Embryonic facial prominence (tissue), 1 donor: ENCODE measurements at regions not wholly inside any gene's neighbourhood (a gene's known extent, or its start where the extent isn't known, plus 50 kb on each side); places are given as distances from the start of the nearest gene placed in this dataset.

Experiments used
- DNase-seq: peaks from one replicate; pipeline ENCODE4 v3.0.0-alpha.2; 2016; ENCODE audit errors: extremely low spot score

DNA sequence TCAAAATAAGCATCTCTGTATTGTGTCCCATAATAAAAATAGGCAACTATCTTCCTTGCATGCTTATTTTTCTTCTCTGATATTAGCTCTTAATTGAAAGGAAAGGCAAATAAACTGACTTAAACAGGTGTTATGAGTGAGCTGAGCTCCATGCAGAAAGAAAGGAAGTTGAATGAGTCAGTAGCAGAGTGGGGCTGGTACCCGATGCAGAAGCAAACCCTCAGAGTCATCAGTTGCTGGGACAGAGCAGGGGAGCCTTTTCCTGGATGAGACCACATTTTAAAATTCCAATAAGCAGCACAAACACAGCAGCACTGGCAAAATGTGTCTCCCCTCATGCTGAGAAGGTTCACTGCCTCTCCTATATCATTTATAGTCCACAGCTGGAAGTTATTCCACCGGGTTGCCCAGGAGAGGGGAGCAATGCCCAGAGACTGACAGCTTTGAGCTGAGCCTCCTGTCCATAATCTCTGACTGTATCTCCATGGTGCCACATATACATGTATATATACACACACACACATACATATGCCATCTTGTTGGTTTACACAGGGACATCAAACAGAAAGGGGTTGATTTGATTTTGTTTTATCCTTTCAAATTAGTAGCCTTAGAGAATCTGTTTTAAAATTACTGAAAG is 274.3 kb upstream of the PPARGC1A start:
- no peak for DNase-seq

DNA sequence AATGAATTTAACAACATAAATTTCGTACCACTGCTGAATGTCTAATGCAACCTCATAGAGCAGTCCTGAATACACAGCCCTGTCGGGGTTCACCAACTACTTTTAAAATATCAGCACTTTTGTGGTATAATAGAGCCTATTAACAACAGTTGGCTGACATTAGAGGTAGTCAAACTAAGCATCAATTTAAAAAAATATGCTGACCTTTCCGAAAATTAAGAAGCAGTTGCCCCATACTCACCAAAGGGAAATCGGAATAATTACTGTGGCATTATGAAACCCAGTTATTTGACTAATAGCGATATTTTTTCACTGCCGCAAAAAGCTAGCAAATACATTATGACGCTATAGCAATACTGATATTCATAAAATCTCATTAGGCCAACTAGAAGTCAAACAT is 273.5 kb upstream of the PPARGC1A start:
- no peak for DNase-seq

DNA sequence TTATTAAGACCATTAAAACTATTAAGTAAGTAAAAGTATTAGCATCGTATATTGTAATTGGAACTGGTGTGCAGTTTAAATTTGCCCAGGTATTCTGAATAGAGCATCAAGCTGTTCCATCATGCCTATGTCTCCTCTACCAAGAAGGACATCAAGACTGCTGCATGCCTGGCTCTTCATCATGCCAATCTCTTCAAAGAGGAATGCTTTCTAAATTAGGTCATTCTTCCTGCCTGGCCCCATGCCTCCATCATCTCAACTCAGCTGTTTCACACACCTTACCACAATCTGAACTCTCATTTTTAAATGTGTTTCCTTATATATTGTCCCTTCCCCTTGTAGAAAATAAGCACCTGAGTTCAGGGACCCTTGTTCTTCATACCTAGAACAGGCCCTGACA is 270.5 kb upstream of the PPARGC1A start:
- no peak for DNase-seq

DNA sequence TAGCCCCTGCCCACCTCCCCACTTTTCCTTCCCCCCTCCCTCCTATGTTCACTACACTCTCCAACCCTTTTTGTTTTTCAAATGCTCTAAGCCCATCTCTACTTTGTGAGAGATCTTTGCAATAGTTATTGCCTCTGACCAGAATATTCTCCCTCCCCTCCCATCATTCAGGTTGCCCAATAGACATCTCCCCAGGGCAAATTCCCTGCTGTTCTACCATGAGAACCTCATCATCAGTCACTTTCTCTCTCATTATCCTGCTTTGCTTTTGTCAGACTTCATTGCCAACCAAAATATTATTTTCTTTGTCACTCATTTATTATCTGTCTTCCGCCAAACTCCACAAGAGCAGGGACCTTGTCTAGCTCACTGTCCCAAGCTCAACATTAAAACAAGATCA is 268.2 kb upstream of the PPARGC1A start:
- DNase-seq: no peak

DNA sequence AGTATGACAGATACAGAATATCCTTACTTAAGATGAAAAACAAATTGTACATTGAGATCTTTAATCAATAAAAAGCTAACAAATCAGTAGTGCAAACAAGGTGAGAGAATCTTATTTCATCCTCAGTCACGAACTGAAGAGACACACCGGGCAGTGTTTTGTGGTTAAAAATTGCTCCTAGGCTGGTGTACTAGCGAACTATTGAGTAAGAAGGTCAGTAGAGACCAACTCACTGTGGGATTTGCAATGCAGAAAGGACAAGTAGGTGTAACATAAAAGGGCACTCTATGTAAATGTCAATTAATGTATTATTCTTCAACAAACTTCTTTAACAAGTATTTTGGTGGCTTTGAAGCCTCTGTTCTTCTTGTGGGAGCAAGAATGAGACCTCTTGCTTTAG is 260.2 kb upstream of the PPARGC1A start:
- no peak for DNase-seq

DNA sequence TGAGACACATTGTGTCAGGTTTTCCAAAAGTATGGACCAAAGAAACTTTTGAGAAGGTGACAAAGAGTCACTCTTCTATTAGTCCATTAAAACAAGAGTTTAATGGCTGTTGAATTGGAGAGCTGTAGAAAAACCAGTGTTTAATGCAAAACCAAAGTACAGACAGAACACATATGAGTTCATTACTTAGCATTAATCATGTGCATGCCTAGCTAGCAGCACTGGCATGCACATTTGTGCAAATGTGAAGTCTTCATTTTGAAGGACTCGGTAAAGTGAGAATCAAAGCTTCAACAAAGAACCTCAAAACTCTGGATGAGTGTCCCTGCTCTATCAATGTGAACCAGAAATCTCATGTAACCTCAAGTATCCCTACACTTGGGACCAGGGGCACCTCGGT is 256.3 kb upstream of the PPARGC1A start:
- no peak for DNase-seq

DNA sequence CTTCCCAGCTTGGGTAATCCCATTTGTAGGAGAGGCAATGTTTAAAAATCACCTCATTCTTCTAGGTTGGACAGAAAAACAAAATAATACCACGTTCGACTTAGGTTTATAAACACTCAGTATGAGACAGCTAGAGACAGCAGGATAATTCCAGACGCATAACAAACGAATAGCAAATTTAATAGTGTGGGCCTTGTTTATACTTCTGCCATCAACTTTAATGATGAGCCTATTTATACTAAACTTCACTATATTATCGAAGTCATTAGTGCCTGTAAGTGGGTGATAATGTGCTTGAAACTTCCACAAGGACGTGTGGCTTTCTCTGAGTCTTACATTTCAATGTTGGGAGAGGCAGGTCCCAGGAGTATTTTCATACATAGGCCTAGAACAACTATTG is 255.7 kb upstream of the PPARGC1A start:
- no peak for DNase-seq

DNA sequence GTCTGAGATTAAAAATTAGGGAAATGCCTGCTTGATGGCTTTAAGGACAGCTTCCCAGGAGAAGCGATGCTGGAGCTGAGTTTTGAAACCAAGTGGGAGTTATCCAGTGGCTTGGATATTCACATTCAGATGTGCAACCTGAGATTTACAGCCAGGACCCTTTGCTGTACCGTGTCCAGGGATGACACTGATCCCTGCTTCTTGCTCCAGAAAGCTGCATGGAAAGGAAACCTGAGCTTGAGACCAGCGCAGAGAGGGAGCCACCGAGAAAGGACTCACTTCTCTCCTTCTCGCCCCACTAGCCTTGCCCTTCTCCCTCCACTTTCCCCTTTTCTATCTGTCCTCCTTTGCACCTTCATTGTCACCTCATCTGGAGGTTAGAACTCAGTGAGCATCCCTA is 254.5 kb upstream of the PPARGC1A start:
- DNase-seq: no peak

DNA sequence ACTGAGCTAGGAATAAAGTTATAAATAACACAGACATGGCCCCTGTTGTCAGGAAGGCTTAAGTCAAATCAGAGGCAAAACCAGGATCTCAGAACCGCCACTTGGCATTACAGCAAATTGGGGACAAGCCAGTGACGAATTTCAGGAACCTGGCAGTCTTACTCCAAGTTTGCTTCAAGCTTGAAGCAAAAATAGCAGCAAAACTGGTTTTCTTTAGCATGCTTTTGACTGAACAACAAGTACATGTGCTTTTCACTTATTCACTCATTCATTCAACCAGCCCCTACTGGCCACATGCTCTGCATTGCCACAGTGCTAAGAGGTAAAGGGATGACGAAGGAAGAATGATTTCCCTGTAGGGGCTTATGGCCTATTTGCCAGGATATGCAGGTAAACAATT is 253.9 kb upstream of the PPARGC1A start:
- DNase-seq: no peak

DNA sequence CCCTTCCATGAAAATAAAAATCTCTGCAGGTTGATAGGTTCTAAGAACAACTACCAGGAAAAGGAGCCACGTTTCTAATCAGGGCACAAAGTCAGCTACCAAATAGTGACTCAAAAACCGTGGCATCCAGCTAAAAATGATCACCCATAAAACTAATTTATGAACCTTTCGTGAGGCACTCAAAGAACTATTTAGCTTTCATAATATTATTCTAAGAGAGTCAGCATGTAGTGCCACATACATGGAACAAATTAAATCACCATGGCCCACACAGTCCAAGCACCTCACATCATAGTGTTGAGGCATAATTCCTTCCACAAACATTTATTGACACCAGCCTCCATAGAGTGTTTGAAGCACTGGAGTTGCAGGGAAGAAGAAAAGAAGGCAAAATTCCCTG is 252.0 kb upstream of the PPARGC1A start:
- DNase-seq: no peak

DNA sequence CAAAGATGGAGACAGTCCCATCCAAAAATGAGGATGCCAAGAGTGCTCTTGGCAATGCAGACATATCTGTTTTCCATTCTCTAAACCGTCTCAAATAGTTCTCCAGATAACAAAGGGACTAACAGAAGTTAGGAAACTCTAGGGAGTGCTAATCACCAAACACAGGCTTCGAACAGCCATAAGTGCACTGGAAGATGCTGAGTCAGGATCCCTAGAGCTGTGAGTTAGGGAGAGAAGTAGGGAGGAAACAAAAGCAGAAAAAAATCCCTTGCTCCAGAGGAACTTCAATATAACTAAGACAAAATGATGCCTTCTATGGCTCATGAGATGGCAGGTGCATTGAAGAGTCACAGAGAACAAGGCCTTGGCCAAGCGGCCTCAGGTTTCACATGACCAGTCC is 251.0 kb upstream of the PPARGC1A start:
- DNase-seq: no peak

DNA sequence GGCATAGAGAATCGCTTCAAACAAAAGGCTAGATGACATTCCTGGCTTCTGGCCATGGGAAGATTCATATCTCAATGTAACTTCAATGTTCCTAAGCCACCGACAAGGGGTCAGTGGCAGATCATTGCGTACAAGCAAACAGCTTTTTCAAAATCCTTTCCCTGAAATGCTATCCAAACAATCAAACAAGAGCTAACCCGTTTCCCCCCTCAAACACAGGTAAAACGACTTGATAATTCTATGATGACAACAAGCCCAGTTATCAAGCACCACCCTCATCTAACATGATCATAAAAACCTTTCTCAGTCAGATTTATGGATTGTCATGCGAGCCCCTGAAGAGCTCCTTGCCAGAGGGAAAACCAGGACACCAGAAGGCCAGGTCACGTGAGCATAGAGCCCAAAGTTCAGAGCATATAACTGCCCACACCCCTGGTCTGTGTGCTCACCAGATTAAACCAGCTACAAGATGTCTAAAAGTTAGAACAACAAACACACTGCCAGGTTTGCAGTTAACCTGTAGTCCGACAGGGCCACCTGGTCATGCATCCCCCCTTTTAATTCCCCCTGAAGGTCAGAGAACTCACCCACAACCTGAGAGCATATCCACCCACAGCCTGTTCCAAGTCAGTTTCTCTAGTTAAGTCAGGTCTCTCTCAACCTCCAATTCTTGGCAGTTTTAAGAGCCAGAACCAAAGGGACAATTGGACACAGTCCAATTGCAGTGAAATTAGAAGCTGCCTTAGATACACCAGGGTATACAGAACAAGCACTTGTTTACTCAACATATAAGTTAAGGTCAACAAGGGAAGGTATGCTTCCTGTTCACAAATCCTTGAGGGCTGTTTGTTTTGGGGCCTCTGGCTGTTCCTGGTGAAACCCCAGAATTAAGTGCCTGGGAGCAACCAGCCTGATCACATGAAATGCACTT is 248.1 kb upstream of the PPARGC1A start:
- no peak for DNase-seq

DNA sequence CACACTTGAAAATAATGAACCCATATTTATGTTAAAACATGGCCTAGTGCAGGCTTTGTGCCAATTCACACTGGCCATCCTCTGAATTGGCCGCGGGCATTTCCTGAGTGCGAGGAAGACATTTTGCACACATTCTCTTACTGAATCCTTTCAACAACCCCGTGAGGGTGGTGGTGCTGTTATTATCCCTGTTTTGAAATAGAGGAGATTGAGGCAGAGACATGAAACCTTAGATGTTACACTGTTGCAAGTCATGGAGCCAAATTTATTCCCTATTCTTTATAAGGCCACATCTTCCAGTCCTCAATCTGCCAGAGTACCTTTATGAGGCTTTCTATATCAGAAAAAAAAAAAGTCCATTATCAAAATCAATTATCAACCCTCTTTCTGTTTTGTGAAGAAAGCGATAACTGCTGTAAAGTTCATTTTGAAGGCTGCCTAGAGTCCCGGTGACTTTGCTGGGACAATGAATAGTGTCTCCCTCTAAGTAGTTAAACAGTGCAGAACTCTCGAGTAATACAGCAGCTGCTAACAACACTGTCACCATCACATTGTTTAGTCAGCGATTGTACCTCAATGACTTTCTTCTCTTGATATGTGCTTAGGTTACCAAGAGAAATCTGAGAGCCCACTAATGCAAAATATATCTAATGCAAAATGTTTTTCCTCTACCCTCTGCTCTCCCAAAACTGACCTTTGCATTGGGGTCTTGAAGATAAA is 242.3 kb upstream of the PPARGC1A start:
- DNase-seq: no peak

DNA sequence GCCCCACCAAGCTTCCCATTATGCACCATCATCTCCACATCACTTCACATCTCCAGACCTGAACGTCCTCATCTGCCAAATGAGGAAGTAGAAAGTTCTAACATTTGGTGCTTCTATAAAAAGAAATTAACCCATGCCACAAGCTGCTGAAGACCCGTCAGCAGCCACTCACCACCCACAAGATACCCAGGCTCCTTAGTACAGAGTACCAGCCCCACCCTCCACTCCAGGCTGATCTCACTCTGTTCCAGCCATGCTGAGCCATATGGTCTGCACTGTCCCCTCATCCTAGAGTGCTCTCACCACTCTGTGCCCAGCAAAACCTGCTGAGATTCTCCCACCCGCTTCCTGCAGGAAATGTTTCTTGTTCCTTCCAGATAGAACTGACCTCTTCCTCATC is 240.8 kb upstream of the PPARGC1A start:
- DNase-seq: no peak

DNA sequence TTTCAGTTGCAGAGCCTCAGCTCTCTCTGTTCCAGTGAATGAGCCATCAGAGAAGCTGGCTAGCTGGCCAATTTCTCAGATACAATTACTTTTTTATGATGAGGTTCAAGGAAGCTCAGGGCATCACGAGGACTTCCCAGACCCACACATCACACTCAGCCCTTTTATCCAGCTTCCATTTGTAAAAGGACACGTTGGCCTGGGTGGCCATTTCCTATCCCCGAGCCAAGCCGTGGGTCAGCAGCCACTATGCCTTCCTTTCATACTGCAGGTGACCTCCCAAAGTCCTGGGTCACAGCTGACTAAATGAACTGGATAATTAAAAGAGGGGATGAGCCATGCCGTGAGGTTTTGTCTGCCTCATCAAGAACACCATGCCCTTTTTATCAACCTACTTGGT is 236.9 kb upstream of the PPARGC1A start:
- no peak for DNase-seq

DNA sequence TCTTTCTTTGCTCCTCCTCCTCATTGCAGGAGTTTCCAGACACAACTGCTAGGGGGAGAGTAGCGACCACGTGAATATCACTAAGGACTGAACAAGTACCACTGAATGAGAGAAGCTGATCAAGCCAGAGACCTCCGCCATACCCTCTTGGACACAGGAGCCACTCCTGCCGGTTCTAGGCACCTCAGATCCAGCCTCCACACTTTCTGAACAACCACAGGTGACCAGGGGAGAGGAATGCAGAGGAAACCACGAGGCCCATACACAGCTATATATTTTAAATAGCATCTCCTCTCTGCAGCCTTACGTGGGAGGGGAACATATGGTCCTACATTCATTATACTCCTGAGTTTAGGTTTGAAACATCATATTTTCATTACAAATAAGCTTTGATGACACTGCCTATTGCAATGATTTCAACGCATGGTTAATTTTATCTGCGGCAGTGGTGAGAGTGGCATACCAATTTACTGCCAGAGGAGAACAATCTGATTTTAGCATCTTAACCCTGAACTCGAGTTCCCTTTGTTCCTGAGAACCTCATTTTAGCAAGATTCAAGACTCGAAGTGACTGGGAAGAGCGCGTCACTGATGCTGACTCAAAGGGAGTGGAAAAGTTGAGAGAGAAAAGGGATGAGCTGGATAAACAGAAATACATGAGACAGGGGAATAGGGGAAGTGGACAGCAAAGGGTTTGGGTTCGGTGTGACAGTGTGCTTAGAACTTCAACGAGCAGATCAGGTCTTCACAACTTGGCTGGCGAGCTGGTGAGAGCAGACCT is 231.7 kb upstream of the PPARGC1A start:
- no peak for DNase-seq

DNA sequence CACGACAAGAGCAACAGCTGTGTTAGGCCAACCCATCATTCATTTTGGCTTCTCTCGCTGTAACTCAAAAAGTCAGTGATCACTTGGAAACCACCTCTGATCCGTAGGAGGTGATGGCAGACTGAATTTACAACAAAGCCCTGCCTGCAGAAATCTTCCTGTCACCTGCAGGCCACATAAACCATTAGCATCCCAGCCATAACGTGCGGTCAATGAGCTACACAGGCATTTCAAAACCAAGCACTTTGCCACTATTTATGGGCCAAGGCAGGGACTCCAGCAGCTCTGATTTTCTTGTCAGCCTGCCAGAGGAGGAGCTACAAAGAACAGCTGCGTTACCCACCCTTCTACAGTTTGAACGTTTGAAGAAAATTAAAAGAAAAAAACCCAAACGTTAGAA is 228.1 kb upstream of the PPARGC1A start:
- DNase-seq: no peak

DNA sequence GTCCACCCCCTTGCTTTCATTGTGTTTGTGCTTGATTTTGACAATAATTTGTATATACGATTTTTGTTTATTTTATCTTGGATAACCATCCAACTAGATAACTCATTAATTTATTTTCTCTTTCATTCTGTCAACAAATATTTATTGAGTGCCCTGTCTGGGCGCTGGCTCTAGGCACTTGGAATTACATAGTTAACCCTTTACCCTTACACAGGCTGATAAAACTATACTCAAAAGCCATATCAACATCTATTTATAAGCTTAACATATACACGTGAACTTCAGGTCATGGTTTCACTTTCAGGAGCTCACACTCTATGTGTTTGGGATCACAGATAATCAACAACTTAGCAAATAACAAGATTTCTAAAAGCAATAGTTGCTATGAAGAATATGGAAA is 226.3 kb upstream of the PPARGC1A start:
- DNase-seq: no peak

DNA sequence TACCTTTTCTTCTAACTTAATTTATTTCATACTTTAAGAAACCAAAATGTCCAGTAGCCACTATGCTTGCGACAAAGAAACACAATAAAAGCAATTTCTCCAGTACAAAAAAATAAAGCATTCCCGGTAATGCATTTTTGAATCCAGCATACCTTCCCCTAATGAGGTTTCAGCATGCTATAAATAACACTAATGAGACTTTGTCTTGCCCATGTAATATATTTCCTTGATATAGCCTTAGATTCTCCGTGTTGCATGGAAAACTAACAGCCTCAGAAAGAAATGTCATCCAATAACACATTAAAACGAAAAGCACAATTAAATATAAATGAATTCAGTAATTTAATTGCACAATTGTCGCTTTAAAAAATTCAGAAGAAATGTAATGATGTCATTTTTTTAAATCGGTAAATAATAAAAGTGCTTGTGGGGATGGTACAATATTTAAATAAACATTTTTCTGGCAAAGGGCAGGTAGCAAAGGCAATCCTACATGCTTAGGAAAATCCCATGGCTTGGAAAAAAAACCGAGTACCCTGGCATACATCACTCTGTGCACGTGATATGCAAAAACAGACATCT is 225.2 kb upstream of the PPARGC1A start:
- no peak for DNase-seq

DNA sequence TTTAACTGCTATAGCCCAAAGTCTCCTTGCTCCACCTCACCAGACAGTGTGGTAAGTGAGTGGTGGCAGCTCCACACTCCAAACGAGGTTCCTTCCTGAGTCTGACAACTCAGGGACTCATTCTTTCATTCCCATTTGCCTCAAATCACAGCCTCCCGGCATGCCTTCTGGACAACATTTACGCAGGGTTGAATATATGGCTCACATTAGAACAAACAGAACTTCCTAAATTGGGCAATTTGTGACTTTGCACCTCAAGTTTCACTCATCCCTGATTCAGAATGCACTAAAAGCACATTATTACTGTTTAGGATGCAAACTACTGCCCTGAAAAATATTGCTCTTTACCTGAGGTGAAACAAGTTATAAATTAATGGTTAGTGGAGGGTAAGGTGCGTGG is 224.6 kb upstream of the PPARGC1A start:
- DNase-seq: no peak

DNA sequence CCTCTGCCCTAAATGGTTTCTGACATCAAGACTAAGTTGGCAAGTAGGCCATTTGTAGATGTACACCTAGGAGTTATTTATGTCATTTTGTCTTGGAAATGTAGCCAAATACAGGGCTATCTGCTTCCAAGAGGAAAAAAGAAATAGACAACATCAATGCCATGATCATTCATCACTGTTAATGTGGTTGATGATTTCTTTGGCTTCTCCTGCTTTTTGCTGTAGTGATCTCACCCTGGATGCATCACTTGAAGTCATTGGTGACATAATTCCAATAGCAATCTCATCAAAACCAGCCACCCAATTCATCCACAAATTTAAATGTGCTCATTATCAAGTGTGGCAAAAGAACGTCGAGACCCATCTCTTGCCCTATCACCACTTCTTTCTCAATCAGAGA is 222.6 kb upstream of the PPARGC1A start:
- no peak for DNase-seq

DNA sequence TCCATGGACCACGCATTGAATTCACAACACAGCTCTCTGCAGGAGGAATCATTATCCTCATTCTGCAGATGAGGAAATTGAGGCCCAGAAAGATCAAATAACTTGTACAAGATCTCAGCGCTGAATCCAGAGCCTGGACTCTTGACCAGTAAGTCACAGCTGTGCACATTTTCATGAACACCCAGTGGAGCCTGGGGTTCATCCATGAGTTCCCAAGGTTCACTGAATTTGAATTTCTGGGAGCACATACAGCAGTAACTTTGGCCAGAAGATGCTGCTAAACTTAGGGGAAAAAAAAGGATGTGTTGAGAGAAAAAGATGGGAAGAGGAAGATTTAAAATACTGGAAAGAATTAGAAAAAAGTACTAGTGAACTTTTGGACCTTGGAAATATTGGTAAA is 218.7 kb upstream of the PPARGC1A start:
- DNase-seq: no peak
